ENCODE measurements at regions not wholly inside any gene's neighbourhood (a gene's known extent, or its start where the extent isn't known, plus 50 kb on each side); places are given as distances from the start of the nearest gene placed in this dataset.
A peak's percentile ranks its signal among the peaks of the same experiment; 100 is the strongest.
"Not testable (repeated sequence)": the region's sequence is repeated elsewhere in the genome, so short reads cannot be mapped to it uniquely, and the experiment has no call there.

- DNase-seq (ENCODE audit: extremely low read depth in 1 of 11, low read depth in 9 of 11, low spot score in 4 of 11) = no peak
Observed at GRCh38 chr7:81183326-81183725, 264.5 kb upstream of the SEMA3C start.

GRCh38 chr7:81182056-81182455, 263.2 kb upstream of the SEMA3C start:
- DNase-seq (ENCODE audit: extremely low read depth in 1 of 11, low read depth in 9 of 11, low spot score in 4 of 11) = not testable (repeated sequence)

- no peak for DNase-seq (ENCODE audit: extremely low read depth in 1 of 11, low read depth in 9 of 11, low spot score in 4 of 11)
Observed at GRCh38 chr7:81181066-81181465, 262.2 kb upstream of the SEMA3C start.

- DNase-seq (ENCODE audit: extremely low read depth in 1 of 11, low read depth in 9 of 11, low spot score in 4 of 11) = no peak
Observed at GRCh38 chr7:81180573-81180972, 261.7 kb upstream of the SEMA3C start.

GRCh38 chr7:81175275-81175940, 256.6 kb upstream of the SEMA3C start:
- no peak for DNase-seq (ENCODE audit: extremely low read depth in 1 of 11, low read depth in 9 of 11, low spot score in 4 of 11)

DNA sequence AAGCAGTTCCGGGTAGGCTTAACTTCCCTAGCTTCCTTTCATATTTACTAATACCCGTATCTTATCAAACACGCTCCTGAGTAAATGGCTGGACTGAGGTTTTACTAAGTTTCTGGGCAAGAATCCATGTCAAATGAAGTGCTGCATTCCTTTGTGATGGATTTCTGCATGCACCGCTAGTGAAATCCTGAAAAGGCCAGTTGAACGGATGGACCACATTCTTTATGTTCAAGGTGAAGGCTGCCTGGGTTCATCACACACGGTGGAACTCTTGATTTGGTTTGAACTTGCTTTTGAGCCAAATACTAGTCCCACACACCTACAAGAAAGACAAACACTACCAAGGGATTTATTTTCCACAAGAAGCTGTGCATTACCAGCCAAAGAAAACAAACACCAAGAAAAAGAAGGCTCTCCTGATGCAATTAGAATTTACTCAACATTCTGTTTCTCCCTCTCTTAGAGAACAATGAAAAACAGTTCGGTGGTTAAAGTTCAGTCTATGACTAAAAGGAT, 255.0 kb upstream of the SEMA3C start:
- peak in 5 of 11 donors; percentile 2 to 16 (median 9) for DNase-seq (ENCODE audit: extremely low read depth in 1 of 11, low read depth in 9 of 11, low spot score in 4 of 11)

- DNase-seq (ENCODE audit: extremely low read depth in 1 of 11, low read depth in 9 of 11, low spot score in 4 of 11) = no peak
Observed at GRCh38 chr7:81170291-81170690, 251.4 kb upstream of the SEMA3C start.

DNA sequence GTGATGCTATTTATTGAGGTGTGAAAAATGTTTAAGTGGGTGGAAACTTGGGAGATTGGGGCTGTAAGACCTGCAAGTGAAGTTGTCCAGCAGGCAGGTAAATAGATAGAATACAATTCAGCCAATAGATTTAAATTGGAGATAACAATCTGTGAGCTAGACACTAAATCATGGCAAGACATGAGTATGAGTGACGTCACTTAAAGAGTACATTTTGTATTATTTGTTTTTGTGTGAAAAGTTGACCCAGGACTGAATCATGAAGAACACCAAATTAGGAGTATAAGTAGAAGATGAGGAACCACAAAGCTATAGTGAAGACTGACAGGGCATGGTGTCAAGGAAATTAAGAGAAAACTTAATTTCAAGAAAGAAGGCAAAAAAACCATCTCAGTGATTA, 249.1 kb upstream of the SEMA3C start:
- DNase-seq (ENCODE audit: extremely low read depth in 1 of 11, low read depth in 9 of 11, low spot score in 4 of 11) = no peak

DNA sequence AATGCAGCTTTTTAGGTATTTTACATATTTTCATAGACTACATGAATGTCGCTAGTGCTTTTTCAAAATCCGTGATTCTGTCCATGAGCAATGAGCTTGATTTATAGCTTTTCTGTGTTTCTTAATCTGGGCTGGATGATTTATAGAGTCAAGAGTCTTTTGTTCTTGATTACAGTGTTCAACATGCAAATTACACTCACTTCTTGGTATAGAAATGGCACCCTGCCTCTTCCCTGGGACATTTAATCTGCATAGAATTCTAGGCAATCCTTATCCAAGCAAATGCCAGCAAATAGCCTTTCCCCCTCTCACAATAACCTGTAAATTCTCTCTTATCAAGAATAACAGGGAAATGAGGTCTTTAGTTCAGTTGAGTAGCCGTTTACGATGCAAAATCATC, 246.2 kb upstream of the SEMA3C start:
- no peak for DNase-seq (ENCODE audit: extremely low read depth in 1 of 11, low read depth in 9 of 11, low spot score in 4 of 11)

DNA sequence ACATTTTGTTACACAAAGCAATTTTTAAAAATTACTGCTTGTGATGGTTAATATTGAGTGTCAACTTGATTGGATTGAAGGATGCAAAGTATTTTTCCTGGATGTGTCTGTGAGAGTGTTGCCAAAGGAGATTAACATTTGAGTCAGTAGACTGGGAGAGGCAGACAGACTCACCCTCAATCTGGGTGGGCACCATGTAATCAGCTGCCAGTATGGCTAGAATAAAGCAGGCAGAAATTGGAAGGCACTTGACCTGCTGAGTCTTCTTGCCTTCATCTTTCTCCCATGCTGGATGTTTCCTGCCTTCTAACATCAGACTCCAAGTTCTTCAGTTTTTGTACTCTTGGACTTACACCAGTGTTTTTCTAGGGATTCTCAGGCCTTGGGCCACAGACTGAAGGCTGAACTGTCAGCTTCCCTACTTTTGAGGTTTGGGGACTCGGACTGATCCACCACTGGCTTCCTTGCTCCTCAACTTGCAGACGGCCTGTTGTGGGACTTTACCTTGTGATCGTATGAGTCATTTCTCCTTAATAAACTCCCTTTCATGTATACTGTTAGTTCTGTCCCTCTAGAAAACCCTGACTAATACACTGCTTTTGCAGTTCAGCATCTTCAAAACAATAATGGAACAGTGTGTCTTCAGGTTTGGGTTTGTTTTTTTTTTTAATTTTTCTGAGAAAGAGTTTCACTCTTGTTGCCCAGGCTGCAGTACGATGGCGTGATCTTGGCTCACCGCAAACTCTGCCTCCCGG, 244.1 kb upstream of the SEMA3C start:
- no peak for DNase-seq (ENCODE audit: extremely low read depth in 1 of 11, low read depth in 9 of 11, low spot score in 4 of 11)

GRCh38 chr7:81162234-81162633, 243.4 kb upstream of the SEMA3C start:
- no peak for DNase-seq (ENCODE audit: extremely low read depth in 1 of 11, low read depth in 9 of 11, low spot score in 4 of 11)

DNA sequence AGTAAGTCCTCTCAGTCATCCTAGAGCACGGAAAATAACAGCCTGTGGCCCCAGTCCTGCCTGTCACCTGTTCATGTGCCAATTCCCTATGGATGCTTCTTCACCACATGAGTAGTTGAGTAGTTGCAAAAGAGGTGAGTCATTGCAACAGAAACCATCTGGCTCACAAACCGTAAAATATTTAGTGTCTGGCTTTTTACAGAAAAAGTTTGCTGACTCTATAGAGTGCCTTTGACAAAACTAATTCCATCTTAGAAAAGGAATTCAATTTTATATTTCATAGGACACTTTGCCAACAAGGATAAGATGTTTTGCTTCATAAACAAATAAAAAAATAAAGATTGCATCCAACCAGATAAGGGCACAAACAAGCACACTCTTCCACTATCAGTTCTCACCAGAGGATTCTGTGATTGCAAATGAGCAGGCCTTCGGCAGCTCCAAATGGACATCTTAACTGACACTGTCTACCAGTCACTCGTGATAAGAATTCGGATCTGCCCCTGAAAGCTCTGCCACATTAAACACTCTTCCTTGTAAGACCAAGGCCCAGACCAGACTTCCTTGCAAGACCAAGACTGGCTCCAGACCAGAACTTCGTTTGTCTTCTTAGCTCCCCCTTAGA, 242.7 kb upstream of the SEMA3C start:
- no peak for DNase-seq (ENCODE audit: extremely low read depth in 1 of 11, low read depth in 9 of 11, low spot score in 4 of 11)

DNA sequence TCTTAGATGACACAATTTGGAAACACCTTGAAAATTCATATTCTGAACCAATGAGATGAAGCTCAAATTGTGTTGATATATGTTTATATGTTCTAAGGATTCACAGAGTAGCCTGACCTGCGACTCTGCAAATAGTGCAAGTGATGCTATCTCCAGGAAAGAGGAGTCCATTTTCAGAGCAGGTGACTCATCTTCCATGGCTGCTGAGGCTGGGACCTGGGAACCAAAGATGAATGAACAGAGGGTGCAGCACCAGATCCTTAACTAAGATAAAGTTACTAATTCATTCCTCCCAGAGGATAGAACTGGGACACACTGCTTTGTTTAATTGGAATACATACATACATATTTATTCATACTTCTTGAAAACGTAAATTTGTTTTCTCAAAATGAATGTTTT, 240.6 kb upstream of the SEMA3C start:
- DNase-seq (ENCODE audit: extremely low read depth in 1 of 11, low read depth in 9 of 11, low spot score in 4 of 11) = no peak

DNA sequence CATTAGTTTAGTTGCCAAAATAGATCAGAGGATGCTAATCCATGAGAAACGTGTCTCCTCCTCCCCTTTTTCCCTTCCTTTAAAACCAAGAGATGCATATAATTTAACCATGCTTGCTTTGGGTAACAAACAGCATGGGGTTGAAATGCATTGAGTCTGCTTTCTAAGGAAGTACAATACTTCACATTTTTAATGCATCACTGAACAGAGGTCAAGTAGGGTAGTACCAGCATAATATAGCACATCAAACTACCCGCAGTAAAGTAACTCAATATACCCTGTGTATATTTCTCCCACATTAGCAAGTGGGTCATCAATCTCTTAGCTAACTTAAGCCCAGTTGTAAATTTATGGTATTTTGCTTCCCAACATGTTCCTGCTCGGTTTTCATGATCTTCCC, 239.3 kb upstream of the SEMA3C start:
- peak in 7 of 11 donors; percentile 4 to 54 (median 30) for DNase-seq (ENCODE audit: extremely low read depth in 1 of 11, low read depth in 9 of 11, low spot score in 4 of 11)

- DNase-seq (ENCODE audit: extremely low read depth in 1 of 11, low read depth in 9 of 11, low spot score in 4 of 11) = peak in 7 of 11 donors; percentile 2 to 46 (median 20)
Observed at GRCh38 chr7:81155654-81156373, 237.0 kb upstream of the SEMA3C start.

GRCh38 chr7:81154565-81154964, 235.7 kb upstream of the SEMA3C start:
- DNase-seq (ENCODE audit: extremely low read depth in 1 of 11, low read depth in 9 of 11, low spot score in 4 of 11) = no peak

DNA sequence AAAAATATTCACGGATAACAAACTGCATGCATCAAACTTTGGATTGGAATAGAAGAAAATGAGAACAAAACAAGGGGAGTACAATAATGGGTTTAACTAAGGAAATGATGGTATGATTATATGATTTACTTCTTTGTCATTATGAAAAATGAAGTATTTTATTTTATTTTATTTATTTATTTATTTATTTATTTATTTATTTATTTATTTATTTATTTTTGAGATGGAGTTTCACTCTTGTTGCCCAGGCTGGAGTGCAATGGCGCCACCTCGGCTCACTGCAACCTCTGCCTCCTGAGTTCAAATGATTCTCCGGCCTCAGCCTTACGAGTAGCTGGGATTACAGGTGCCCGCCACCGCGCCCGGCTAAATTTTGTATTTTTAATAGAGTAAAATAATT, 234.1 kb upstream of the SEMA3C start:
- not testable (repeated sequence) for DNase-seq (ENCODE audit: extremely low read depth in 1 of 11, low read depth in 9 of 11, low spot score in 4 of 11)

- no peak for DNase-seq (ENCODE audit: extremely low read depth in 1 of 11, low read depth in 9 of 11, low spot score in 4 of 11)
Observed at GRCh38 chr7:81150951-81151361, 232.1 kb upstream of the SEMA3C start.

DNA sequence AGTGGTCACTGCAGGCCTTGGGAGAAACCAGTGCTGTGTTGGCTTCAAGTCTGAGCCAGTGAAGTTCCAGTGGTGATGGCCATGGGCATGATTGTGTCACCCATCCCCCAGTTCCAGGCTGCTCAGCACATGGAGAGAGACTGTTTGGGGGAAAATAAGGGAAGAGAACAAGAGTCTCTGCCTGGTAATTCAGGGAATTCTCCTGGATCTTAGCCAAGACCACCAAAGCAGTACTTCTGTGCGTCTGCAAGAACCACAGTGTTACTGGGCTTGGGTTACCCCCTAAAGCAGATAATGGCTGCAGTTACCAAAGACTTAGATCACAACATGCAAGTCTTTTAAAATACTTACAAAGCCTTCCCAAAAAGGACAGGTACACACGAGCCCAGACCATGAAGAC, 225.0 kb upstream of the SEMA3C start:
- no peak for DNase-seq (ENCODE audit: extremely low read depth in 1 of 11, low read depth in 9 of 11, low spot score in 4 of 11)
